IMR-90 (cell line): ENCODE measurements at regions not wholly inside any gene's neighbourhood (a gene's known extent, or its start where the extent isn't known, plus 50 kb on each side); places are given as distances from the start of the nearest gene placed in this dataset.

Experiments
- ATAC-seq: fragments of 200-7000 bp; cut with Tn5 transposase; 2 replicates; pipeline ENCODE4 v1.9.1; 2020; ENCODE audit warnings: low read depth, mild to moderate bottlenecking, moderate library complexity
- BruUV-seq: library from RNA; stranded (reverse); fragments of 400-500 nt; replicated peaks from 2 replicates; lab custom pipeline; 2021; lab: Mats Ljungman, UMichigan
- CTCF ChIA-PET: fragments of 300-600 bp; formaldehyde crosslinking; extraction: SDS; loops from one replicate; lab custom pipeline; 2021; ENCODE audit warnings: antibody characterized with exemption; lab: Yijun Ruan, JAX
- POLR2A ChIA-PET: fragments of 300-600 bp; sonication (Branson Sonifier 250); formaldehyde crosslinking; loops from one replicate; lab custom pipeline; 2022; ENCODE audit warnings: antibody characterized with exemption; ENCODE audit not compliant: unreplicated experiment; lab: Charles Lee
- DNase-seq: peaks from one replicate; pipeline ENCODE4 v3.0.0; 2013
- H2AFZ ChIP-seq: replicated peaks from 2 replicates; pipeline ENCODE3; 2013; ENCODE audit warnings: low read length, mild to moderate bottlenecking; ENCODE audit not compliant: poor library complexity
- H2AK5ac ChIP-seq: 2 replicates; pipeline ENCODE4 v1.6.1; 2013; ENCODE audit warnings: low read depth, low read length, inconsistent platforms
- H2AK9ac ChIP-seq: replicated peaks from 2 replicates; pipeline ENCODE3; 2013; ENCODE audit warnings: mild to moderate bottlenecking, low read depth, low read length, moderate library complexity; ENCODE audit not compliant: poor library complexity
- H2BK120ac ChIP-seq: 2 replicates; pipeline ENCODE4 v1.6.1; 2013; ENCODE audit warnings: low read depth, low read length, inconsistent platforms
- H2BK15ac ChIP-seq: 3 replicates; pipeline ENCODE4 v1.6.1; 2013; ENCODE audit warnings: low read depth, low read length, inconsistent platforms
- H2BK20ac ChIP-seq: 2 replicates; pipeline ENCODE4 v1.6.1; 2013; ENCODE audit warnings: low read depth, mild to moderate bottlenecking, inconsistent platforms, low read length, moderate library complexity
- H2BK5ac ChIP-seq: 2 replicates; pipeline ENCODE4 v1.6.1; 2013; ENCODE audit warnings: mild to moderate bottlenecking, low read depth, low read length, inconsistent platforms; ENCODE audit not compliant: poor library complexity, severe bottlenecking
- H3K14ac ChIP-seq: replicated peaks from 2 replicates; pipeline ENCODE4 v1.6.1; 2013; ENCODE audit warnings: low read depth, low read length, inconsistent platforms
- H3K18ac ChIP-seq: 2 replicates; pipeline ENCODE4 v1.6.1; 2013; ENCODE audit warnings: low read depth, low read length, control low read depth
- H3K23ac ChIP-seq: 2 replicates; pipeline ENCODE4 v1.6.1; 2013; ENCODE audit warnings: low read depth, low read length, inconsistent platforms
- H3K27ac ChIP-seq: 2 replicates; pipeline ENCODE4 v1.5.1; 2013; ENCODE audit warnings: mild to moderate bottlenecking, control low read depth, low read length; ENCODE audit not compliant: insufficient read depth
- H3K27me3 ChIP-seq: 2 replicates; pipeline ENCODE4 v1.6.1; 2013; ENCODE audit warnings: low read length; ENCODE audit not compliant: control insufficient read depth, insufficient read depth
- H3K36me3 ChIP-seq: 2 replicates; pipeline ENCODE4 v1.6.1; 2013; ENCODE audit warnings: low read length, mixed read lengths; ENCODE audit not compliant: control insufficient read depth, insufficient read depth
- H3K4ac ChIP-seq: 2 replicates; pipeline ENCODE4 v1.6.1; 2013; ENCODE audit warnings: low read depth, low read length, inconsistent platforms
- H3K4me1 ChIP-seq: 2 replicates; pipeline ENCODE4 v1.6.1; 2013; ENCODE audit warnings: low read length, mixed read lengths; ENCODE audit not compliant: control insufficient read depth, insufficient read depth
- H3K4me2 ChIP-seq: 2 replicates; pipeline ENCODE4 v1.6.1; 2013; ENCODE audit warnings: low read depth, mild to moderate bottlenecking, control low read depth, low read length, moderate library complexity
- H3K4me3 ChIP-seq: 2 replicates; pipeline ENCODE4 v1.5.1; 2013; ENCODE audit warnings: low read depth, mild to moderate bottlenecking, control low read depth, low read length, moderate library complexity; ENCODE audit not compliant: insufficient read depth
- H3K56ac ChIP-seq: 2 replicates; pipeline ENCODE4 v1.6.1; 2013; ENCODE audit warnings: low read length, inconsistent platforms; ENCODE audit not compliant: insufficient read depth; ENCODE audit errors: extremely low read depth
- H3K79me1 ChIP-seq, 2 experiments: 2 replicates each; pipeline ENCODE4 v1.6.1; 2013; ENCODE audit warnings: low read length in 2 of 2, inconsistent platforms in 1 of 2, low read depth in 1 of 2
- H3K9ac ChIP-seq: 2 replicates; pipeline ENCODE4 v1.6.1; 2013; ENCODE audit warnings: low read depth, low read length, control low read depth
- H3K9me1 ChIP-seq: 2 replicates; pipeline ENCODE4 v1.6.1; 2013; ENCODE audit warnings: low read length, inconsistent platforms; ENCODE audit not compliant: insufficient read depth
- H3K9me3 ChIP-seq: 2 replicates; pipeline ENCODE4 v1.6.1; 2013; ENCODE audit warnings: low read length; ENCODE audit not compliant: control insufficient read depth, insufficient read depth
- H4K20me1 ChIP-seq: 2 replicates; pipeline ENCODE4 v1.6.1; 2013; ENCODE audit warnings: low read length, inconsistent platforms; ENCODE audit not compliant: insufficient read depth
- H4K5ac ChIP-seq: 2 replicates; pipeline ENCODE4 v1.6.1; 2013; ENCODE audit warnings: mild to moderate bottlenecking, low read depth, low read length, control low read depth
- H4K8ac ChIP-seq, 2 experiments: 2 replicates each; pipeline ENCODE4 v1.6.1; 2013; ENCODE audit warnings: low read depth in 2 of 2, low read length in 2 of 2, control low read depth in 1 of 2, inconsistent platforms in 1 of 2
- H4K91ac ChIP-seq: 2 replicates; pipeline ENCODE4 v1.6.1; 2013; ENCODE audit warnings: low read depth, low read length, inconsistent platforms; ENCODE audit not compliant: insufficient read depth
- BHLHE40 ChIP-seq: fragments of 150-350 bp; IDR thresholded peaks from 2 replicates; pipeline ENCODE4 v1.6.1; 2016; ENCODE audit warnings: mild to moderate bottlenecking, low read depth, low read length
- CEBPB ChIP-seq: IDR thresholded peaks from 2 replicates; pipeline ENCODE4 v1.6.1; 2012; ENCODE audit warnings: low read depth, low read length, improper control_type of control experiment
- CHD1 ChIP-seq: IDR thresholded peaks from 2 replicates; pipeline ENCODE4 v1.6.1; 2012; ENCODE audit warnings: low read depth, low read length, improper control_type of control experiment
- FOS ChIP-seq: fragments of 150-350 bp; IDR thresholded peaks from 2 replicates; pipeline ENCODE4 v1.6.1; 2016; ENCODE audit warnings: low read depth, low read length
- MAFK ChIP-seq: IDR thresholded peaks from 2 replicates; pipeline ENCODE4 v1.6.1; 2012; ENCODE audit warnings: low read depth, low read length, improper control_type of control experiment
- MAZ ChIP-seq: IDR thresholded peaks from 2 replicates; pipeline ENCODE4 v1.6.1; 2012; ENCODE audit warnings: low read depth, mild to moderate bottlenecking, low read length, improper control_type of control experiment, moderate library complexity, borderline replicate concordance
- NFE2L2 ChIP-seq: fragments of 150-350 bp; IDR thresholded peaks from 2 replicates; pipeline ENCODE4 v1.6.1; 2016; ENCODE audit warnings: low read depth, mild to moderate bottlenecking, low read length
- RAD21 ChIP-seq: IDR thresholded peaks from 2 replicates; pipeline ENCODE4 v1.6.1; 2012; ENCODE audit warnings: low read length, improper control_type of control experiment
- RCOR1 ChIP-seq: IDR thresholded peaks from 2 replicates; pipeline ENCODE4 v1.6.1; 2012; ENCODE audit warnings: mild to moderate bottlenecking, low read length, improper control_type of control experiment; ENCODE audit not compliant: insufficient replicate concordance
- RFX5 ChIP-seq: IDR thresholded peaks from 2 replicates; pipeline ENCODE4 v1.8.0; 2012; ENCODE audit warnings: low read depth, mild to moderate bottlenecking, low read length, moderate library complexity
- SMC3 ChIP-seq: fragments of 150-350 bp; IDR thresholded peaks from 2 replicates; pipeline ENCODE4 v1.6.1; 2016; ENCODE audit warnings: low read depth, mild to moderate bottlenecking, antibody characterized with exemption, low read length, moderate library complexity
- WGBS, 2 experiments: methylation state at CpG; one replicate each; pipeline versions ENCODE4 v1.1.5 to v1.1.7; 2013; ENCODE audit warnings: missing lambda C conversion rate in 2 of 2; ENCODE audit not compliant: insufficient read length in 1 of 2; ENCODE audit errors: extremely low coverage in 2 of 2; 5-methylcytosine and 5-hydroxymethylcytosine counted together
- dilution Hi-C: fragments of 300-500 bp; cut with HindIII; formaldehyde crosslinking; loops from one replicate; pipeline ENCODE4 v1.14.3; 2018; ENCODE audit warnings: low sequenced_read_pairs; ENCODE audit not compliant: unreplicated experiment
- in situ Hi-C: fragments of 300-500 bp; cut with MboI; formaldehyde crosslinking; loops from 3 replicates; pipeline ENCODE4 v1.14.3; 2019; ENCODE audit warnings: low sequenced_read_pairs, inconsistent platforms, mixed read lengths
- intact Hi-C: fragments of 100-400 bp; cut with micrococcal nuclease; formaldehyde crosslinking; loops from 2 replicates; pipeline ENCODE4 v1.10.0; 2022
- TF ChIP-seq, protein P1 (sequence below): conservative IDR thresholded peaks from 2 replicates; pipeline ENCODE4 v1.5.1; 2012; ENCODE audit warnings: mild to moderate bottlenecking, low read depth, low read length, improper control_type of control experiment
- TF ChIP-seq, protein P2 (sequence below): fragments of 150-350 bp; IDR thresholded peaks from 2 replicates; pipeline ENCODE4 v1.6.1; 2016; ENCODE audit warnings: low read depth, mild to moderate bottlenecking, low read length, moderate library complexity, borderline replicate concordance

DNA sequence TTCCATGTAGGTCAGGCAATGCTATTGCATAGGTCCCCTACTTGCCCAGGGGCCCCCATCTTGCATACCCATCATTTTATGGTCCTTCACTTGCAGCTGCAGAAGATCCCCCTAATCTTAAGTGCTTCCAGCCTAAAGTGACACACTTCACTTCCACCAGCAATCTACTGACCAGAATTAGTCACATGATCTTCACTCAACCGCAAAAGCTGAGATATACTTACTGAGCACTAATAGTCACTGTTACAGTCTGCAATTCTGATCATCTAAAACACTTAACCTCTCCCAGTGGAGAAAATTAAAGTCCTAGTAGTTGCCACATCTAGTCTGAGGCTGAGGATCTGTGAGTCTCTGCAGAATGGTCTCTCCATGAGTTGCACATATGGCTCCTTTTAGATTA is 82.1 kb downstream of the AREG start:
- Histone ChIP-seq H3K23ac (no peak overlapping the region), H3K27ac (no peak overlapping the region), H3K4me3 (no peak overlapping the region), H2AK9ac (no peak overlapping the region), H3K56ac (no peak overlapping the region), H3K79me1 (no peaks in the 10 kb centered on the region), H2AK5ac (0 out of 2 replicates have a peak overlapping the region, but pooled peaks have one; percentile 5), H4K8ac (no peak overlapping the region), H3K9ac (no peak overlapping the region), H2AFZ (no peak overlapping the region), H3K4me2 (no peak overlapping the region), H3K18ac (no peak overlapping the region), H3K4ac (no peak overlapping the region), H4K91ac (no peak overlapping the region), H3K9me1 (0 out of 2 replicates have a peak, but pooled peaks cover 3% of the 10 kb centered on the region), H2BK20ac (no peak overlapping the region), H3K9me3 (no peaks in the 10 kb centered on the region), H4K5ac (no peak overlapping the region), H3K36me3 (no peaks in the 10 kb centered on the region), H2BK5ac (no peak overlapping the region), H3K14ac (no peak overlapping the region), H3K4me1 (peaks cover 3% of the 10 kb centered on the region; the same call in 1 of the 2 replicates), H2BK15ac (0 out of 3 replicates have a peak overlapping the region, but pooled peaks have one; percentile 32), H4K20me1 (no peaks in the 10 kb centered on the region), H3K27me3 (no peaks in the 10 kb centered on the region), H2BK120ac (no peak overlapping the region)
- DNase-seq, result no peak
- in situ Hi-C loops (no loop called here), dilution Hi-C loops (no loop called here), intact Hi-C loops (no loop called here)
- no peak for ATAC-seq
- ChIA-PET POLR2A (no interaction called here), CTCF (no interaction called here)
- no TSS peak for BruUV-seq
- whole genome bisulfite sequencing, 2 experiments, result no CpG with 5 or more reads among the region's 1 CpG
- TF ChIP-seq CHD1, result no peak
- TF ChIP-seq MAZ, result no peak
- no peak for TF ChIP-seq RCOR1
- TF ChIP-seq BHLHE40, result no peak
- TF ChIP-seq, protein P1, sequence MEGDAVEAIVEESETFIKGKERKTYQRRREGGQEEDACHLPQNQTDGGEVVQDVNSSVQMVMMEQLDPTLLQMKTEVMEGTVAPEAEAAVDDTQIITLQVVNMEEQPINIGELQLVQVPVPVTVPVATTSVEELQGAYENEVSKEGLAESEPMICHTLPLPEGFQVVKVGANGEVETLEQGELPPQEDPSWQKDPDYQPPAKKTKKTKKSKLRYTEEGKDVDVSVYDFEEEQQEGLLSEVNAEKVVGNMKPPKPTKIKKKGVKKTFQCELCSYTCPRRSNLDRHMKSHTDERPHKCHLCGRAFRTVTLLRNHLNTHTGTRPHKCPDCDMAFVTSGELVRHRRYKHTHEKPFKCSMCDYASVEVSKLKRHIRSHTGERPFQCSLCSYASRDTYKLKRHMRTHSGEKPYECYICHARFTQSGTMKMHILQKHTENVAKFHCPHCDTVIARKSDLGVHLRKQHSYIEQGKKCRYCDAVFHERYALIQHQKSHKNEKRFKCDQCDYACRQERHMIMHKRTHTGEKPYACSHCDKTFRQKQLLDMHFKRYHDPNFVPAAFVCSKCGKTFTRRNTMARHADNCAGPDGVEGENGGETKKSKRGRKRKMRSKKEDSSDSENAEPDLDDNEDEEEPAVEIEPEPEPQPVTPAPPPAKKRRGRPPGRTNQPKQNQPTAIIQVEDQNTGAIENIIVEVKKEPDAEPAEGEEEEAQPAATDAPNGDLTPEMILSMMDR, result no peak
- TF ChIP-seq FOS, result no peak
- no peak for TF ChIP-seq SMC3
- TF ChIP-seq CEBPB, result no peak
- no peak for TF ChIP-seq MAFK
- TF ChIP-seq RFX5, result no peak
- TF ChIP-seq, protein P2, sequence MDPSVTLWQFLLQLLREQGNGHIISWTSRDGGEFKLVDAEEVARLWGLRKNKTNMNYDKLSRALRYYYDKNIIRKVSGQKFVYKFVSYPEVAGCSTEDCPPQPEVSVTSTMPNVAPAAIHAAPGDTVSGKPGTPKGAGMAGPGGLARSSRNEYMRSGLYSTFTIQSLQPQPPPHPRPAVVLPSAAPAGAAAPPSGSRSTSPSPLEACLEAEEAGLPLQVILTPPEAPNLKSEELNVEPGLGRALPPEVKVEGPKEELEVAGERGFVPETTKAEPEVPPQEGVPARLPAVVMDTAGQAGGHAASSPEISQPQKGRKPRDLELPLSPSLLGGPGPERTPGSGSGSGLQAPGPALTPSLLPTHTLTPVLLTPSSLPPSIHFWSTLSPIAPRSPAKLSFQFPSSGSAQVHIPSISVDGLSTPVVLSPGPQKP, result no peak
- TF ChIP-seq NFE2L2, result no peak
- no peak for TF ChIP-seq RAD21
